Endothelial cell of umbilical vein (primary cell): ENCODE measurements at regions not wholly inside any gene's neighbourhood (a gene's known extent, or its start where the extent isn't known, plus 50 kb on each side); places are given as distances from the start of the nearest gene placed in this dataset.

Experiments
- BruUV-seq: library from RNA; stranded (reverse); fragments of 400-500 nt; replicated peaks from 2 replicates; lab custom pipeline; 2021; lab: Mats Ljungman, UMichigan
- CTCF ChIA-PET: fragments of 300-600, 350-600 bp; sonication (Branson Sonifier 250); formaldehyde crosslinking; loops from one replicate; lab custom pipeline; 2021; ENCODE audit warnings: antibody characterized with exemption, inconsistent platforms; lab: Charles Lee
- POLR2A ChIA-PET: fragments of 300-600, 350-600 bp; sonication (Branson Sonifier 250); formaldehyde crosslinking; loops from one replicate; lab custom pipeline; 2021; ENCODE audit warnings: antibody characterized with exemption, inconsistent platforms; lab: Charles Lee
- DNase-seq: peaks from one replicate; pipeline ENCODE4 v3.0.0-alpha.2; 2011; ENCODE audit warnings: low read depth, low spot score
- FAIRE-seq: peaks from 2 replicates; lab custom pipeline; 2011; peaks lifted over from hg19 to GRCh38; lab: Jason Lieb, UNC
- H2AFZ ChIP-seq: 2 replicates; pipeline ENCODE4 v1.6.0; 2012; ENCODE audit warnings: low read depth, low read length, control low read depth, inconsistent platforms
- H3K27ac ChIP-seq: 2 replicates; pipeline ENCODE4 v1.5.1; 2011; ENCODE audit warnings: low read depth, mild to moderate bottlenecking, control low read depth, low read length, moderate library complexity; ENCODE audit not compliant: insufficient read depth
- H3K27me3 ChIP-seq, 2 experiments: 2 replicates each; pipeline versions ENCODE4 v1.6.0 to v1.6.1; 2011; ENCODE audit warnings: low read length in 2 of 2, mixed read lengths in 1 of 2; ENCODE audit not compliant: control insufficient read depth in 2 of 2, insufficient read depth in 2 of 2
- H3K36me3 ChIP-seq, 2 experiments: 2 replicates in 1 of 2; 3 replicates in 1 of 2; pipeline ENCODE4 v1.5.1; 2011; ENCODE audit warnings: low read length in 2 of 2, mild to moderate bottlenecking in 1 of 2, moderate library complexity in 1 of 2; ENCODE audit not compliant: control insufficient read depth in 2 of 2, insufficient read depth in 2 of 2; ENCODE audit errors: extremely low read depth in 1 of 2
- H3K4me1 ChIP-seq: 3 replicates; pipeline ENCODE4 v1.5.1; 2011; ENCODE audit warnings: mild to moderate bottlenecking, low read length; ENCODE audit not compliant: control insufficient read depth, insufficient read depth; ENCODE audit errors: extremely low read depth
- H3K4me2 ChIP-seq: 2 replicates; pipeline ENCODE4 v1.6.1; 2011; ENCODE audit warnings: low read length, control low read depth, mixed read lengths; ENCODE audit not compliant: insufficient read depth
- H3K4me3 ChIP-seq, 3 experiments: fragments of 200-600 bp in 1 of 3; sonication (generic), shearing (Covaris generic) in 1 of 3; replicated peaks in 1 of 3; 2 replicates each; pipeline ENCODE4 v1.5.1; 2011 to 2016; ENCODE audit warnings: control low read depth in 3 of 3, low read length in 3 of 3, mild to moderate bottlenecking in 2 of 3, inconsistent platforms in 1 of 3, low read depth in 1 of 3, moderate library complexity in 1 of 3; ENCODE audit not compliant: insufficient read depth in 1 of 3
- H3K79me2 ChIP-seq: 2 replicates; pipeline ENCODE4 v1.6.0; 2012; ENCODE audit warnings: low read length, inconsistent platforms; ENCODE audit not compliant: control insufficient read depth, insufficient read depth
- H3K9ac ChIP-seq: replicated peaks from 2 replicates; pipeline ENCODE3; 2011; ENCODE audit warnings: low read length, control low read depth; ENCODE audit not compliant: insufficient read depth; ENCODE audit errors: extremely low read depth
- H3K9me1 ChIP-seq: replicated peaks from 3 replicates; pipeline ENCODE4 v1.6.0; 2011; ENCODE audit warnings: mild to moderate bottlenecking, low read length; ENCODE audit not compliant: control insufficient read depth, insufficient read depth; ENCODE audit errors: extremely low read depth
- H3K9me3 ChIP-seq: replicated peaks from 2 replicates; pipeline ENCODE4 v1.5.1; 2012; ENCODE audit warnings: low read length, inconsistent platforms; ENCODE audit not compliant: control insufficient read depth, insufficient read depth
- H4K20me1 ChIP-seq: replicated peaks from 2 replicates; pipeline ENCODE3; 2011; ENCODE audit warnings: mild to moderate bottlenecking, low read length; ENCODE audit not compliant: control insufficient read depth, insufficient read depth; ENCODE audit errors: extremely low read depth
- CTCF ChIP-seq, 2 donors: IDR thresholded peaks; 1 replicate in 1 of 2; 2 replicates in 1 of 2; pipeline ENCODE4 v1.5.1; 2011; ENCODE audit warnings: low read length in 2 of 2, mild to moderate bottlenecking in 2 of 2, moderate library complexity in 2 of 2, control low read depth in 1 of 2, inconsistent platforms in 1 of 2, low read depth in 1 of 2; ENCODE audit not compliant: insufficient read depth in 1 of 2; ENCODE audit errors: extremely low read depth in 1 of 2
- EZH2 ChIP-seq: IDR thresholded peaks from 2 replicates; pipeline ENCODE4 v1.6.1; 2012; ENCODE audit warnings: borderline replicate concordance, low read depth, mild to moderate bottlenecking, moderate library complexity, low read length, inconsistent platforms; ENCODE audit not compliant: severe bottlenecking
- FOS ChIP-seq: IDR thresholded peaks from 2 replicates; pipeline ENCODE4 v1.6.1; 2011; ENCODE audit warnings: mild to moderate bottlenecking, low read length, moderate library complexity, borderline replicate concordance; ENCODE audit not compliant: insufficient read depth
- GATA2 ChIP-seq: IDR thresholded peaks from 2 replicates; pipeline ENCODE4 v1.7.0; 2011; ENCODE audit warnings: low read depth, mild to moderate bottlenecking, moderate library complexity, mixed read lengths, low read length; ENCODE audit not compliant: insufficient read length, insufficient read depth
- JUN ChIP-seq: IDR thresholded peaks from 2 replicates; pipeline ENCODE4 v1.6.1; 2011; ENCODE audit warnings: borderline replicate concordance, low read depth; ENCODE audit not compliant: insufficient read length, insufficient read depth
- MAX ChIP-seq: IDR thresholded peaks from 2 replicates; pipeline ENCODE4 v1.6.1; 2011; ENCODE audit not compliant: insufficient read depth, insufficient read length
- MYC ChIP-seq: IDR thresholded peaks from one replicate; pipeline ENCODE4 v1.6.1; 2011; ENCODE audit warnings: mild to moderate bottlenecking, low read depth, low read length
- POLR2A ChIP-seq: IDR thresholded peaks from 2 replicates; pipeline ENCODE4 v1.6.1; 2012; ENCODE audit warnings: low read depth, mild to moderate bottlenecking, control low read depth, low read length
- POLR2AphosphoS5 ChIP-seq: IDR thresholded peaks from 2 replicates; pipeline ENCODE4 v1.6.1; 2012; ENCODE audit warnings: low read depth, mild to moderate bottlenecking, control low read depth, low read length, moderate library complexity; ENCODE audit not compliant: insufficient read depth
- dilution Hi-C: fragments of 300-500 bp; cut with MboI; formaldehyde crosslinking; loops from one replicate; pipeline ENCODE4 v1.15.0; 2019; ENCODE audit warnings: low sequenced_read_pairs; ENCODE audit not compliant: extremely low pct_ligation_motif_present
- intact Hi-C: fragments of 100-400 bp; cut with micrococcal nuclease; formaldehyde crosslinking; loops from one replicate; pipeline ENCODE4 v1.10.0; 2022

DNA sequence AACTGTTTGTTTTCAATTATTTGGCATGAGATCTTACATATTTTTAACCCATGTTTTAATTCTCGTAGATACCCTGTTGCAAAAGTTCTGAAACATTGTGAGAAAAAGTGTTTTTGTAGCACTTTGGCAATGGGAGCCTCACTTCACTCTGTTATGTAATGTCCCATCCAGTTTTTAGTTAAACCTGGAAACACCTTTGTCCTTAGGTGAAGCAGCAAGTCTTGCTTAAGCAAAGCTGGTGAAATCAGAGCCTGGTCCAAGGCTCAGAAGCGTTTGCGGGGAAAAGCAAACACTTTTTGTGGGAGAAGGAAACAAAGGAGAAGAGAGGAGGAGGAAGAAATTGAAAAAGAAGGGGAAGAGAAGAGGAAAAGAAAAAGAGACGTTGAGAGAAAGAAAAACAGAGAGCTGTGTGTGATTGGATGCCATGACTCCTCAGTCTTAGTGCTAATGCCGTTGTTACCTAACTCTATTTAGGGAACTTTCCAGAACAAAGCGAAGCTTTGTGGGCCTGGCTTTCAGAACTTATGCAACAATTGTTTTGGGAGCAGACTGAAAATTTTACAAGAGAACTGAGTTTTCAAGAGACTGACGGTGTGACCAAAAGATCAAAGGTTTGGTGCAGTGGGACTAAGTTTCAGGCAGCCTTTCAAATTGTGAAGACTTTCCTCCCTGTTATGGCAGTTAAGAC, 93.1 kb downstream of the NTMT2 start:
- POLR2A ChIA-PET, result no interaction called here
- dilution Hi-C loops, result no loop called here
- Histone ChIP-seq H3K9me1 (no peaks in the 10 kb centered on the region), H3K9me3 (no peaks in the 10 kb centered on the region), H3K79me2 (no peaks in the 10 kb centered on the region), H3K9ac (no peak overlapping the region), H3K4me3 (no peak overlapping the region), H3K4me2 (no peak overlapping the region), H4K20me1 (no peaks in the 10 kb centered on the region), H3K4me1 (no peaks in the 10 kb centered on the region), H3K36me3 (no peaks in the 10 kb centered on the region), H3K27me3 (no peaks in the 10 kb centered on the region), H3K27ac (no peak overlapping the region), H2AFZ (no peak overlapping the region)
- TF ChIP-seq CTCF (IDR thresholded peaks at IDR 0.05; ENCODE audit: extremely low read depth in 1 of 2, insufficient read depth in 1 of 2, low read depth in 1 of 2, low read length in 2 of 2) (no peak), MAX (no peak), JUN (no peak), POLR2AphosphoS5 (no peak), GATA2 (no peak), EZH2 (no peak), POLR2A (no peak), FOS (no peak), MYC (no peak)
- intact Hi-C loops, result no loop called here
- DNase-seq (no peak), FAIRE-seq (no peak)
- BruUV-seq, result no TSS peak
- CTCF ChIA-PET, result no interaction called here
